ENCODE measurements at regions not wholly inside any gene's neighbourhood (a gene's known extent, or its start where the extent isn't known, plus 50 kb on each side); places are given as distances from the start of the nearest gene placed in this dataset.

DNA sequence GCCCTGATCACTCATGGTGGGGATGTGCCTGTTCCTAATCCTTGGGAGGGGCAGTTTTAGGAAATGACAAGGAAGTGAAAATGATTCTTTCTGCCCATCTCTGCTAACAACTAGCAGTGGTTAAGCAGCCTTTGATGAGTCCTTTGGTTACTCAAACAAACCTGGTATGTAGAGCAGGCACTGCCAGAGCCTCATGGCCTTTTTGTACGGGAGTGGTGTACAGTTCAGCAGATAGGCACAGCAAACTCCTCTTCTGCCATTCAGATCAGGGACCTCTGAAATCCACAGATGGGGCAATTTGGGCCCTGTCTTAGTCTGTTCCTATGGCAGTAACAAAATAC, 66.2 kb downstream of the FZD4 start (continued):
- TF ChIP-seq RCOR1 (conservative IDR thresholded peaks at IDR 0.05; ENCODE audit: low read depth, low read length) (no peak), HDGF (IDR thresholded peaks at IDR 0.05) (no peak), PAX8 (IDR thresholded peaks at IDR 0.05) (no peak), RAD21 (IDR thresholded peaks at IDR 0.05; ENCODE audit: insufficient read depth, low read depth, low read length) (no peak), EZH2 (IDR thresholded peaks at IDR 0.05; ENCODE audit: borderline replicate concordance, control insufficient read depth, low read depth, low read length) (no peak), SMAD1 (IDR thresholded peaks at IDR 0.05; ENCODE audit: low read depth, partially characterized antibody) (no peak), PML (IDR thresholded peaks at IDR 0.05; ENCODE audit: low read length) (no peak), RB1 (IDR thresholded peaks at IDR 0.05; ENCODE audit: borderline replicate concordance) (no peak)
- TF ChIP-seq, protein P1, sequence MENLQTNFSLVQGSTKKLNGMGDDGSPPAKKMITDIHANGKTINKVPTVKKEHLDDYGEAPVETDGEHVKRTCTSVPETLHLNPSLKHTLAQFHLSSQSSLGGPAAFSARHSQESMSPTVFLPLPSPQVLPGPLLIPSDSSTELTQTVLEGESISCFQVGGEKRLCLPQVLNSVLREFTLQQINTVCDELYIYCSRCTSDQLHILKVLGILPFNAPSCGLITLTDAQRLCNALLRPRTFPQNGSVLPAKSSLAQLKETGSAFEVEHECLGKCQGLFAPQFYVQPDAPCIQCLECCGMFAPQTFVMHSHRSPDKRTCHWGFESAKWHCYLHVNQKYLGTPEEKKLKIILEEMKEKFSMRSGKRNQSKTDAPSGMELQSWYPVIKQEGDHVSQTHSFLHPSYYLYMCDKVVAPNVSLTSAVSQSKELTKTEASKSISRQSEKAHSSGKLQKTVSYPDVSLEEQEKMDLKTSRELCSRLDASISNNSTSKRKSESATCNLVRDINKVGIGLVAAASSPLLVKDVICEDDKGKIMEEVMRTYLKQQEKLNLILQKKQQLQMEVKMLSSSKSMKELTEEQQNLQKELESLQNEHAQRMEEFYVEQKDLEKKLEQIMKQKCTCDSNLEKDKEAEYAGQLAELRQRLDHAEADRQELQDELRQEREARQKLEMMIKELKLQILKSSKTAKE (IDR thresholded peaks at IDR 0.05; ENCODE audit: low read depth, poor library complexity, severe bottlenecking): no peak

DNA sequence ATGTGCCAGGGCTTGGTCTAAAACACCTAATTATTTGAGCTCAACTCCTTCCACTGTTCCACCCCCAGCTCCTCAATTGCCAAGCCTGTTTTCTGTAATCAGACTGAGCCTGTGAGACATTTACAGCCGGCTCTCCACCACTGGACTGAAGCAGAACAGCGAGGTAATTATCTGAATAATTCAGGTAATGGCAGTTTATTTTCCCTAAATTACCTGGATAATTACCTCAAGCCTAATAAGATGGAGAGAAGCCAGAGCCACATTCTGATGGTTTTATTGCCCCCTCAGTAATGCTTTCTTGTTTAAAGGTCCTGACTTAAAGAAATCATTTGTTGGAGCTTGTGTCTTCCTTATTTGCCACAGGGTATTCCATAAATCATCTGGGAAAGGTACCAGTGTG, 64.2 kb downstream of the FZD4 start:
- in situ Hi-C loops (cut with MboI): no loop called here
- no peak for FAIRE-seq
- H3K4me3 ChIP-seq: no peak overlapping the region
- intact Hi-C loops (cut with micrococcal nuclease; ENCODE audit: unreplicated experiment): no loop called here
- H3K9ac ChIP-seq (ENCODE audit: control insufficient read depth, insufficient read depth, low read length): no peak overlapping the region
- no peak for DNase-seq (ENCODE audit: low read depth, low spot score)
- no peak for TF ChIP-seq SREBF1 (IDR thresholded peaks at IDR 0.05; ENCODE audit: low read length)
- TF ChIP-seq, protein P2, sequence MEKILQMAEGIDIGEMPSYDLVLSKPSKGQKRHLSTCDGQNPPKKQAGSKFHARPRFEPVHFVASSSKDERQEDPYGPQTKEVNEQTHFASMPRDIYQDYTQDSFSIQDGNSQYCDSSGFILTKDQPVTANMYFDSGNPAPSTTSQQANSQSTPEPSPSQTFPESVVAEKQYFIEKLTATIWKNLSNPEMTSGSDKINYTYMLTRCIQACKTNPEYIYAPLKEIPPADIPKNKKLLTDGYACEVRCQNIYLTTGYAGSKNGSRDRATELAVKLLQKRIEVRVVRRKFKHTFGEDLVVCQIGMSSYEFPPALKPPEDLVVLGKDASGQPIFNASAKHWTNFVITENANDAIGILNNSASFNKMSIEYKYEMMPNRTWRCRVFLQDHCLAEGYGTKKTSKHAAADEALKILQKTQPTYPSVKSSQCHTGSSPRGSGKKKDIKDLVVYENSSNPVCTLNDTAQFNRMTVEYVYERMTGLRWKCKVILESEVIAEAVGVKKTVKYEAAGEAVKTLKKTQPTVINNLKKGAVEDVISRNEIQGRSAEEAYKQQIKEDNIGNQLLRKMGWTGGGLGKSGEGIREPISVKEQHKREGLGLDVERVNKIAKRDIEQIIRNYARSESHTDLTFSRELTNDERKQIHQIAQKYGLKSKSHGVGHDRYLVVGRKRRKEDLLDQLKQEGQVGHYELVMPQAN (conservative IDR thresholded peaks at IDR 0.05): no peak
- TF ChIP-seq CHD1 (IDR thresholded peaks at IDR 0.05; ENCODE audit: low read depth, low read length): no peak
- TF ChIP-seq STAT3 (IDR thresholded peaks at IDR 0.05; ENCODE audit: low read depth, low read length): no peak
- TF ChIP-seq CREB1 (IDR thresholded peaks at IDR 0.05; ENCODE audit: low read depth): no peak
- TF ChIP-seq SMARCA5 (IDR thresholded peaks at IDR 0.05): no peak
- TF ChIP-seq YY1 (IDR thresholded peaks at IDR 0.05; ENCODE audit: low read depth, low read length): no peak
- TF ChIP-seq NR2C2 (IDR thresholded peaks at IDR 0.05; ENCODE audit: borderline replicate concordance, control insufficient read depth, insufficient read length, low read depth): no peak
- no peak for TF ChIP-seq ZNF207 (IDR thresholded peaks at IDR 0.05; ENCODE audit: borderline replicate concordance)
- no peak for TF ChIP-seq LARP7 (IDR thresholded peaks at IDR 0.05)
- no peak for TF ChIP-seq CHD4 (IDR thresholded peaks at IDR 0.05)
- no peak for TF ChIP-seq WRNIP1 (IDR thresholded peaks at IDR 0.05; ENCODE audit: borderline replicate concordance, low read depth, low read length)
- TF ChIP-seq NRF1 (conservative IDR thresholded peaks at IDR 0.05; ENCODE audit: low read depth, low read length): no peak
- ChIA-PET RAD21 (ENCODE audit: unreplicated experiment) (no interaction called here), SMC1A (ENCODE audit: uncharacterized antibody, unreplicated experiment) (no interaction called here), POLR2A (interaction anchor here (0.6 kb wide), 1 partner anchor 1907 kb away, joined by 3 read pairs; no protein-coding TSS in a partner anchor), CTCF (no interaction called here)
- ATAC-seq: no peak
- no peaks in the 10 kb centered on the region for H3K27me3 ChIP-seq (replicated peaks in 1 of 2; ENCODE audit: control insufficient read depth in 2 of 2, insufficient read depth in 2 of 2, low read length in 1 of 2)
- no peak overlapping the region for H3K4me2 ChIP-seq (ENCODE audit: control insufficient read depth, insufficient read depth)
- no peaks in the 10 kb centered on the region for H3K4me1 ChIP-seq (ENCODE audit: control insufficient read depth, insufficient read depth, low read length)
- H2AFZ ChIP-seq (ENCODE audit: control insufficient read depth, low read depth, low read length): no peak overlapping the region
- H3K9me3 ChIP-seq (replicated peaks; ENCODE audit: control insufficient read depth, insufficient read depth, low read length): no peaks in the 10 kb centered on the region
- BruUV-seq (replicated peaks): no TSS peak
- no peaks in the 10 kb centered on the region for H4K20me1 ChIP-seq (ENCODE audit: control insufficient read depth, insufficient read depth)
- no peaks in the 10 kb centered on the region for H3K79me2 ChIP-seq (ENCODE audit: control insufficient read depth, insufficient read depth, low read length)
- H3K27ac ChIP-seq (ENCODE audit: control insufficient read depth, insufficient read depth): no peak overlapping the region
- H3K36me3 ChIP-seq (ENCODE audit: control insufficient read depth in 2 of 2, insufficient read depth in 2 of 2, low read length in 1 of 2): no peaks in the 10 kb centered on the region
- WGBS (ENCODE audit: insufficient coverage, insufficient replicate concordance, low lambda C conversion rate, missing lambda C conversion rate): 32% methylated on average over 2 of the region's 2 CpGs
